DMS53 (cell line): ENCODE measurements at regions not wholly inside any gene's neighbourhood (a gene's known extent, or its start where the extent isn't known, plus 50 kb on each side); places are given as distances from the start of the nearest gene placed in this dataset.
"Not testable (repeated sequence)": the region's sequence is repeated elsewhere in the genome, so short reads cannot be mapped to it uniquely, and the experiment has no call there.

Experiments used
- DNase-seq: peaks from one replicate; lab custom pipeline; 2025; lab: John Stamatoyannopoulos, UW

- no peak for DNase-seq
These were observed 411.7 kb upstream of the MYT1L start for GRCh38 chr2:2742726-2743125.

- DNase-seq: no peak
These were observed 409.2 kb upstream of the MYT1L start for GRCh38 chr2:2740238-2740775.

GRCh38 chr2:2739231-2739795, 408.2 kb upstream of the MYT1L start:
- DNase-seq: no peak

DNA sequence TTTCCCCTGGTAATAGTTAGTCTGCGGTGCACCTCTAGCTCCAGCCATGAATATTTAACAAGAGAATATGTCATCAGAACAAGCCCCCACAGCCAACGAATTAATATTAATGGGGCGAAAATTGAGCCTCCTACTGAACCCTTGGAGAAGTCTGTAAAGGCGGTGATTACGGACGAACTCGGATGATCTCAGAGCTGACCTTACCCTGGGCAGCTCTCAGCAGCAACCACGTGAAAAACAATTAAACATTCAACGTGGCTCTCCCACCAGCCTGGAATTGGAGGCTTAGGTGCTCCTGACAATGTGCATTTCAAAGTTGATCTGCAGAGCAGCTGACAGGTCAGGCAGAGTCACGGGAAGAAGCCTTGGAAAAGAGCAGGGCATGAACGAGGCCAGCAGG, 407.6 kb upstream of the MYT1L start:
- DNase-seq: no peak

DNA sequence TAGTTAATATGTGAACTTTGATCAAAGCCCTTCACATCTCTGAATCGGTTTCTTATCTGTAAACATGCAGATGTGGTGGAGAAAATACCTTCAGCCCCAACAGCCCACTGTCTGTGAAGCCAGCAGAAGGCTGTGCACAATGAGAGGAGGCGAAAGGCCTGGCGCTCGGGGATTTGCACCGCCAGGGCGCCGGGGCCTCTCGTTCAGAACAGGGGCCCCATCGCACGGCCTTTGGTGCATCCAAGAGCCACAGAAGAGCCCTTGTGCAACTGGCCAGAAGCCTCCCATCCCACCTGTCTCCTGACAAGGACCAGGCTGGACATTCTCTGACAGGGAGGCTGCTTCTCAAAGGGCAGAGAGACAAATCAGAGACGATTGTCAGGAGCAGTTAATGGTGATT, 407.2 kb upstream of the MYT1L start:
- no peak for DNase-seq

- DNase-seq: no peak
These were observed 404.0 kb upstream of the MYT1L start for GRCh38 chr2:2735041-2735440.

DNA sequence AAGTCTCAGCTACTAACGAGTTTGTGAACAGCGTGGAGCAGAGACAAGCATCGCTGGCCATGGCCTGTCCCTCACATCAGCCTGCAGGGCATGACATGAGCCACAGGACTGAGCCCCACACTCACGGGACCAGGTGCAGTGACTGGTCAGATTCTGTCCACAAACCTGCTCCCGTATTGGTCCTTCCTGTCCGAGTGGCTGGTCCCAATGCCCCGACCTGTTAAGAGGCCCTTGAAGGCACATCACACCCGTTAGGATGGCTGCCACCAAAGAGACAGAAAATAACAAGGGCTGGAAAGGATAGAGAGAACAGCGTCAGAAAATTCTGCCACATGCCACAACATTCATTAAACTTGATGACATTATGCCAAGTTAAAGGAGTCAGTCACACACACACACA, 403.2 kb upstream of the MYT1L start:
- DNase-seq: no peak

DNA sequence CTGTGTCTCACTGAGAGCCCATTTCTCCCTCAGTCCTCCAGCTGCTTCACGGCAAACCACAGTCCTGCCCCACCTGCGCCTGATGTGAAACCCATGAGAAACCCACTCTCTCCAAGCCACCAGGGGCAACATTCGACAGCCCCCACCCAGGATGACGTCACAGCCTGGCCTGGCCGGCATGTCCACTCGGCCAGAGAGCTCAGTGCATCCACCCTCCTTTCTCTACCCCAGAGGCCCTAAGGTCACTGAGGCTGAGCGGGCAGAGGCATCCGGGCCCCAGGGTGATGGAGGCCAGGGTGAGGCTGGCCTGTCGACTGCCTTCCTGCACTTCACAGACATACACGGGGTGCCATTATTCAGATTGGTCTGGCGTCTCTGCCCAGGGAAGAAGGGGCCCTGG, 402.7 kb upstream of the MYT1L start:
- no peak for DNase-seq

DNA sequence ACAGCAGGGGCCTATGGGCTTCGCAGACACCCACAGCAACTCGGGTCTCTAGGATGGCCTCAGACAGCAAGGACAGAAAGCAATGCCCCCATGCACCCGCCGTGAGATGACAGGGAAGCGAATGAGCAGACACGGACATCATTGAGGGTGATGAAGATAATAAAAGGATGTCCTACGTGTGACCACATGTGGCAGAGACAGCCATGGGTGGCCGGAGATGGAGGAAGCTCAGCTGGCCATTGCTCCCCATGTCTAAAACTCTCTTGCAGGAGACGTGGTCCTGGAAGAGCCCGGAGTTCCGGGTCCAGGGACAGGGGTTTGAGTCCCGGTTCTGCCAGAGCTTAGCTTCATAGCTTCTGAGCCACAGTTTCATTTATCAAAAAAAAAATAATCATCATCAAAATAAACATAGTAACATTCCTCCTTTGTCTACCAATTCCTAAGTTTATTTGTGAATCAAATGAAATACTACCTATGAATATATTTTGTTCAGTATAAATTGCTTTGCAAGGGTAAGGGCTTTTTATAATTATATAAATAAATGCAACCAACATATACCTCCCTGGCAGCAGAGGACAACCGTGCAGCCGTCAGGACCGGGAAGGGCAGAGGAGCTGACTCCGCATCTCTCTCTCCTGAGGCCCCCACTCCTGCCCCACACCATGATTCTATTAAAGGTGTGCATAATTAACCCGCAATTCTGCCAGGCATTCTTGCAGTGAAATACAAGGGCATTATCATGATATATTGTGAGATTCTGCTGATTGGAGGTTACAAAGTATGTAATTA, 401.4 kb upstream of the MYT1L start:
- no peak for DNase-seq

DNA sequence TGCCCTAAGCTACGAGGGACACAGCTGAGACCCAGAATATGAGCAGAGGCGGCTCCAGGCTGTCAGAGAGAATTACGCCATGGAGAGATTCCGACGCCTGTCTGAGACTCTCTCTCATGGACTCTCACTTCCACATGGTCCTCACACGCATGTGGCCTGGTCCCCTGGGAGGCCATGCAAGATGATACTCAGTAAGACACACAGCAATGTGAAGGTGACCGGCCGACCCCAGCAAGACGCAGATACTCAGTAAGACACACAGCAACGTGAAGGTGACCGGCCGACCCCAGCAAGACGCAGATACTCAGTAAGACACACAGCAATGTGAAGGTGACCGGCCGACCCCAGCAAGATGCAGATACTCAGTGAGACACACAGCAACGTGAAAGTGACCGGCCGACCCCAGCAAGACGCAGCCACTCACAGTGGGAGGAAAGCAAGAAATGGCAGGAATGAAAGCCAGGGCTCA, 400.8 kb upstream of the MYT1L start:
- DNase-seq: no peak

GRCh38 chr2:2731101-2731815, 400.2 kb upstream of the MYT1L start:
- no peak for DNase-seq

DNA sequence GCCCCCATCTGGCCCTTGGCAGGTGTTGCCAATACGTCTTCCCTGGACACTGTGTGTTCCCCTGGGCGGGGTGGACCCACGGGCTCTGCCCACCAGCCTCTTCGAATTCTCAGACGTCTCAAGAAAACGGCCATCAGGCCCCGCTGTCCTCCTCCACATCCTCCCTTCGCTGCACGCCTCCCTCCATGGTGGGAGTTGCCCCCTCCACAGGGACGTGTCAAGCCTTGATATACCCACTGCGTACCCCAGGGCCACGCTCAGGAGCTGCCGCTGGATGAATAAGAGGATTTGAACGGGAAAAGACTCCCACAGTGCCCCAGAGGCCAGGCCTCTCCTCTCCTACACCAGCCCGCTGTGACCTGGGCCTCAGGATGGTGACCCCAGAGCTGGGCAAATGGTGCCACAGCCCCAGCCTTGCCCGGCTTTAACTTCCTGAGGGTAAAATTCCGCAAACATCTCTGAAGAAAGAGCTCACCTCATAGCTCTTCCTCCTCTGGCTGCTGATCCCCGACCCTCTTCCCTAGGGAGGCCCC, 399.3 kb upstream of the MYT1L start:
- DNase-seq: no peak

- DNase-seq: no peak
These were observed 398.2 kb upstream of the MYT1L start for GRCh38 chr2:2729246-2729645.

- no peak for DNase-seq
These were observed 397.6 kb upstream of the MYT1L start for GRCh38 chr2:2728635-2729034.

DNA sequence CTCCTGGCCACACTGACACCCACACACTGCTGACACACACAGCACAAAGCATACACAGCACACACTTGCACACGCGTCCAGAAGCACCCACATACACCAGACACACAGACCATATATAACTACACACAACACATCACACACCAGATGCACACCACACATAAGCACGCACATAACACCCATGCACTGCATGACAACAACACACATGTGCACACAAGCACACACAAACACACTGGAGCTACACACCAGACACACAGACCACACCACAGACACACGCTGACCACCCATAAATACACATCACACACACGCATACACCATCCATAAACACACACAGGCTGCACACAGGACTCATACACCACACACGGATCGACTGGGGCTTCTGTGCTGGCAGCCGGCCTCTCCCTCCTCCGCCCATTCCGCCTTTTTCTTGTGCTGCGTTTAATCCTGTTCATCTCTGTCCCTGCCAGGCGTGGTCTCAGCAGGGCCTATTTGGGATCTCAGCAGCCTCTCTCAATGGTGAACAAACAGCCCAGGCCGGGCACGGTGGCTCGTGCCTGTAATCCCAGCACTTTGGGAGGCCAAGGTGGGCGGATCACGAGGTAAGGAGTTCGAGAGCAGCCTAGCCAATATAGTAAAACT, 396.9 kb upstream of the MYT1L start:
- no peak for DNase-seq

GRCh38 chr2:2726163-2726562, 395.1 kb upstream of the MYT1L start:
- no peak for DNase-seq

GRCh38 chr2:2723064-2723463, 392.0 kb upstream of the MYT1L start:
- no peak for DNase-seq

- no peak for DNase-seq
These were observed 390.3 kb upstream of the MYT1L start for GRCh38 chr2:2721296-2721835.

GRCh38 chr2:2720806-2721205, 389.7 kb upstream of the MYT1L start:
- DNase-seq: not testable (repeated sequence)

GRCh38 chr2:2720351-2720750, 389.3 kb upstream of the MYT1L start:
- DNase-seq: no peak

DNA sequence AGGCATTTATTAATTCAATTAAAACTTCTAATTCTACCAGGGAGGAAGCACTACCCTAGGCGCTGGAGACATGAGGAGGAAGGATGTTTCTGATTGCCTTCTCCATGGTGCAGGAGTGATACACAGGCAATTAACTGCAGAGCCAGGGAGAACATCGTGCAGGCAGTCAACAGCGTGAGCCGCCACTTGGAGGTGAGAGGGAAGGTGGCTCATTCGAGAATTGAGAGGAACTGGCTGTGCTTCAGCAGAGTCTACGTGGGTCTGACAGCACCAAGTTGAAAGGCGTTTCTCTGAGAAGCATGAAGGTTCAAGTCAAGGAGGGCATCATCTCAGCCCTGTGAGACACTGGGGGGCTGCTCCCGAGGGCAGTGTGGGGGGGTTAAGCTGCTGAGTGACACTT, 388.7 kb upstream of the MYT1L start:
- DNase-seq: no peak

- DNase-seq: no peak
These were observed 387.9 kb upstream of the MYT1L start for GRCh38 chr2:2719015-2719414.
